PC-3 (cell line): ENCODE measurements at regions not wholly inside any gene's neighbourhood (a gene's known extent, or its start where the extent isn't known, plus 50 kb on each side); places are given as distances from the start of the nearest gene placed in this dataset.

Source experiments
- CTCF ChIP-seq: fragments of 300-600 bp; sonication (generic); conservative IDR thresholded peaks from 2 replicates; pipeline ENCODE4 v1.5.1; 2017; ENCODE audit warnings: antibody characterized with exemption, low read depth, mild to moderate bottlenecking, low read length
- EZH2phosphoT487 ChIP-seq: fragments of 300-600 bp; sonication (generic); IDR thresholded peaks from 2 replicates; pipeline ENCODE4 v1.6.1; 2018; ENCODE audit warnings: mild to moderate bottlenecking, antibody characterized with exemption, low read length, borderline replicate concordance

DNA sequence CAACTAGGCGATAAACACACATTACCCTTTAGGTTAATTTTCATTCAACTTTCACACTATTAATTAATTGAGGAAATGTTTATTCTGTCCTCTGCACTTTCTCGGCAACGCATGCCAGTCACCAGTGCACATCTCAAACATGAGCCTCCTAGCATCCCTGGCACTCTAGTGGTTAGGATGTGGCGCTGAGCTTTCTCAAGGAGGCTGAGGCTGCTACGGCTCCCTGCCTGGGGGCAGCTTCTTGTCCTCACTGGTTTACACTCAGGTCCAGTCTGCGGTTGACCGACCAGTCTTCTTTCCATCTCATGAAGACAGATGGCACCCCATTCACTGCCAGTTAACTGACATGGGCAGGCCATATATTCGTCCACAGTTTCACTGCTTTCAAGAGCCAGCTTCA, 463.4 kb downstream of the EIPR1 start:
- no peak for TF ChIP-seq CTCF
- no peak for TF ChIP-seq EZH2phosphoT487
